ENCODE measurements at regions not wholly inside any gene's neighbourhood (a gene's known extent, or its start where the extent isn't known, plus 50 kb on each side); places are given as distances from the start of the nearest gene placed in this dataset.

DNA sequence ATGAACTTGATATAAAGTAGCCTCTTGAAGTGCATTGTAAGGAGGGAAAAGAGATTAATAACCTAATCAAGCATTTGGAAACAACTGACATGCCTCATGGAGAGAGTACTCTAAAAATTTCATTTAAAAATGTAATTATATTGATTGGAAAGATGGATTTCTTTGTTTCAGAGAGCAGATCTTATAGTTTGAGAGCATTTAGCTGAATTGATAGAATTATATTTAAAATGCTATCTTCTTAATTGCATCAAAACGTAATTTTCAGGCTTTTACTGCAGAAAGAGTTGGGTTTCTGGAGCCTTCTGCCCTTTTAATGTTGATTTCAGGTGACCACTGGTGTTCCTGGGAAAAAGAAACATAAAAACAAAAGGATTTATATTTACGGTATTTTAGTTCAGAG, 130.6 kb downstream of the EDN3 start:
- Mint-ChIP-seq H3K9me3 (peaks cover 4% of the 10 kb centered on the region), H3K27me3 (ENCODE audit: low read depth) (peaks cover 16% of the 10 kb centered on the region), H3K36me3 (no peaks in the 10 kb centered on the region), H3K27ac (no peak overlapping the region), H3K4me1 (peaks cover 4% of the 10 kb centered on the region), H3K4me3 (no peak overlapping the region)
- TF ChIP-seq, protein P1, sequence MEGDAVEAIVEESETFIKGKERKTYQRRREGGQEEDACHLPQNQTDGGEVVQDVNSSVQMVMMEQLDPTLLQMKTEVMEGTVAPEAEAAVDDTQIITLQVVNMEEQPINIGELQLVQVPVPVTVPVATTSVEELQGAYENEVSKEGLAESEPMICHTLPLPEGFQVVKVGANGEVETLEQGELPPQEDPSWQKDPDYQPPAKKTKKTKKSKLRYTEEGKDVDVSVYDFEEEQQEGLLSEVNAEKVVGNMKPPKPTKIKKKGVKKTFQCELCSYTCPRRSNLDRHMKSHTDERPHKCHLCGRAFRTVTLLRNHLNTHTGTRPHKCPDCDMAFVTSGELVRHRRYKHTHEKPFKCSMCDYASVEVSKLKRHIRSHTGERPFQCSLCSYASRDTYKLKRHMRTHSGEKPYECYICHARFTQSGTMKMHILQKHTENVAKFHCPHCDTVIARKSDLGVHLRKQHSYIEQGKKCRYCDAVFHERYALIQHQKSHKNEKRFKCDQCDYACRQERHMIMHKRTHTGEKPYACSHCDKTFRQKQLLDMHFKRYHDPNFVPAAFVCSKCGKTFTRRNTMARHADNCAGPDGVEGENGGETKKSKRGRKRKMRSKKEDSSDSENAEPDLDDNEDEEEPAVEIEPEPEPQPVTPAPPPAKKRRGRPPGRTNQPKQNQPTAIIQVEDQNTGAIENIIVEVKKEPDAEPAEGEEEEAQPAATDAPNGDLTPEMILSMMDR (IDR thresholded peaks at IDR 0.05; ENCODE audit: unreplicated experiment): no peak
- DNase-seq (ENCODE audit: low spot score in 2 of 2, unreplicated experiment in 2 of 2): no peak

DNA sequence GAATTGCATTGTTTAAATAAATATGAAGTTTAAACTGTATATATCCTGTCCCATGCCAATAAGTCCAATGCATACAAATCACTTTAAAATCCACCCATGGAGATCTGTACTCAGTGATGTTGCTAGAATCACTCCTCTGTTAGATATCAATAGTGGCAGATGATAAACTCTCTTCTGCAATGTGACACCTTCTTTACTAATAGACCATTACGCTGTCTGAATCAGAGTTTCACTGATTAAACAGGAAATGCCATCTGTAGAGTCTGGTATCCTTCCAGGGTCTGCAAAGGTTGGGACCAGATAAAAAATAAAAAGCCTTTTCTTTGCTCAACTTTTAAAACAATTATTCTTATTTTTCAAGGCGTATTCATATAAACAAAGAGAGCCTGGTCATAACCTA, 134.5 kb downstream of the EDN3 start:
- TF ChIP-seq, protein P1 (IDR thresholded peaks at IDR 0.05; ENCODE audit: unreplicated experiment): no peak

DNA sequence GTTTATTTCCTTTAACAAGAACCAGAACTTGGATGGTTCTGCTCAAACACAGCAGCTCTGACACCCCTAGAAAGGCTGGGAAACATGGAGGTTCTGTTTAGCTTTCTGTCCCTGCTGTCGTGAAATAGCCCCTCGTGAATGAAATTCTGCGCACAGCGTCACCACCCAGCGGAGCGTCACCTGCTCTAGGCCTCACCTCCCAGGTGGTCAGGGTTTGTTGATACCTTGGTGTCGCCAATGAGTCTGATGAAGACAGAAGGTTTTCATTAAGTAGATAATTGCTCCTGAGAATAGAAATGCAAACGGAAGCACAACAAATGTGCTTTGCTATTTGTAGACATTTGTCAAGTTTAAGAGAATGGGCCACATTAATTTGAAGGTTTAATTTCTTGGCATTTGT, 135.1 kb downstream of the EDN3 start:
- H3K27me3 Mint-ChIP-seq (ENCODE audit: low read depth): peaks cover 10% of the 10 kb centered on the region
- H3K27ac Mint-ChIP-seq: no peak overlapping the region
- H3K4me3 Mint-ChIP-seq: no peak overlapping the region
- no peaks in the 10 kb centered on the region for H3K36me3 Mint-ChIP-seq
- TF ChIP-seq, protein P1 (IDR thresholded peaks at IDR 0.05; ENCODE audit: unreplicated experiment): no peak
- DNase-seq (ENCODE audit: low spot score in 2 of 2, unreplicated experiment in 2 of 2): no peak
- peaks cover 18% of the 10 kb centered on the region for H3K4me1 Mint-ChIP-seq
- no peaks in the 10 kb centered on the region for H3K9me3 Mint-ChIP-seq

More for the DNA sequence above, 134.5 kb downstream of the EDN3 start:
- Mint-ChIP-seq H3K4me3 (no peak overlapping the region), H3K27ac (no peak overlapping the region), H3K4me1 (peaks cover 18% of the 10 kb centered on the region), H3K36me3 (no peaks in the 10 kb centered on the region), H3K27me3 (ENCODE audit: low read depth) (peaks cover 10% of the 10 kb centered on the region), H3K9me3 (no peaks in the 10 kb centered on the region)
- no peak for DNase-seq (ENCODE audit: low spot score in 2 of 2, unreplicated experiment in 2 of 2)

DNA sequence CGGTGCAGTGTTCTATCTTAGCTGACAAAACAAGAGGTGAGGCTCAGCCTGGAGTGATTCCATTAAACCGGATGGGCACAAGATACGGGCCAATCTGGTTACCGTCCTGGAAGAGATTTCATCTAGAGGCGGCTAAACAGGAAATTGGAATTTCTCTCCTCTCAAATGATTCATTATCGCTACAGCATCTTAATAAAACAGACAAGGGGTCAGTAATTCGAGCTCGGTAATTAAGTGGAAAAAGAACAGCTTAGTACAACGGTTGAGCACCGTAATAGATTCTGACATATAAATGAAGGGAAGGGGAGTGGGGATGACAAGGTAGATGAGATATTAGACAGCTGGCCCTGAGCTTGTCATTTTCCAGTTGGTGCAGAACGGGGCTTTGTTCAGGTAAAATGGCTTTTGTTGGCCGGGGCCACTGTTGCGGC, 137.2 kb downstream of the EDN3 start:
- TF ChIP-seq, protein P1 (IDR thresholded peaks at IDR 0.05; ENCODE audit: unreplicated experiment): no peak
- Mint-ChIP-seq H3K4me3 (no peak overlapping the region), H3K36me3 (no peaks in the 10 kb centered on the region), H3K27me3 (ENCODE audit: low read depth) (peaks cover 15% of the 10 kb centered on the region), H3K4me1 (peaks cover 24% of the 10 kb centered on the region), H3K27ac (no peak overlapping the region), H3K9me3 (no peaks in the 10 kb centered on the region)
- no peak for DNase-seq (ENCODE audit: low spot score in 2 of 2, unreplicated experiment in 2 of 2)

DNA sequence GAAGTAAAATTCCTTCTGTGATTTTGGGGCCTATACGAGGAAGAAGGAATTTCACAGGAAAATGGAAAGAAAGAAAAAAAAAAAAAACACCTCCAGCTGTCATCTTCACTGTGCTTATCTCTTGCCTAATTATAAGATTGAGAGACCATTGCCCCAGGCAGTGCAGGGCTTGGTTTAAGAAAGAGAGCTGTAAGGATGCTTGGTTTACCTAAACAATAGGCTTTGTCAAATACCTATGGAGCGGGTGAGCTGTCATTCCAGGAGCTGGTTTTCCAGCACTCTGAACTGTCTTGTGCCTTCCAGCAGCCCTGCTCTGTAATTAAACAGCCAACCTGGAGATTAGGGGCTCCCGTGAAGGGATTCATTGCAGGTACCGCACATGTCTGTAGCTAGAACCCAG, 137.8 kb downstream of the EDN3 start:
- no peaks in the 10 kb centered on the region for H3K9me3 Mint-ChIP-seq
- no peak overlapping the region for H3K27ac Mint-ChIP-seq
- no peaks in the 10 kb centered on the region for H3K36me3 Mint-ChIP-seq
- H3K4me3 Mint-ChIP-seq: no peak overlapping the region
- peaks cover 16% of the 10 kb centered on the region for H3K27me3 Mint-ChIP-seq (ENCODE audit: low read depth)
- TF ChIP-seq, protein P1 (IDR thresholded peaks at IDR 0.05; ENCODE audit: unreplicated experiment): no peak
- H3K4me1 Mint-ChIP-seq: peaks cover 30% of the 10 kb centered on the region
- no peak for DNase-seq (ENCODE audit: low spot score in 2 of 2, unreplicated experiment in 2 of 2)

DNA sequence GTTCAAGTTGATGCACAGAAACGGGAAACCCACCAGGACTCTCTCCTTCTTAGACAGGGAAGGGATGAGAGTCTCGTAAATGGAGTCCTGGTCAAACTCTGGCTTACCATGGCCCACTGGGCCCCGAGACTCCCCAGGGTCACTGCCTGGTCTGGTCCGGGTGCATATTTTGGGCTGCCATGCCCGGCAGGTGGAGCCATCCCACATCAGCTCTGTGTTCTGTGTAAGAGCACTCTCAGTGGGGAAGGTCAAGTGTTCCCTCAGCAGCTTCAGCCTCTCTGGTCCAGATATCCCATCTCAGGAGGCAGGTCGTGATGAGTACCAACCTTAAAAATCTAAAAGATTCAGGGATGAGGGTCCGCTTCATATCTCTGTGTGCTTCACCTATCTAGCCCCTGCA, 138.8 kb downstream of the EDN3 start:
- TF ChIP-seq, protein P1 (IDR thresholded peaks at IDR 0.05; ENCODE audit: unreplicated experiment): no peak

More for the DNA sequence above, 138.8 kb downstream of the EDN3 start:
- Mint-ChIP-seq H3K27me3 (ENCODE audit: low read depth) (peaks cover 23% of the 10 kb centered on the region), H3K4me1 (peaks cover 33% of the 10 kb centered on the region), H3K9me3 (no peaks in the 10 kb centered on the region), H3K36me3 (no peaks in the 10 kb centered on the region), H3K27ac (no peak overlapping the region), H3K4me3 (no peak overlapping the region)
- DNase-seq (ENCODE audit: low spot score in 2 of 2, unreplicated experiment in 2 of 2): no peak

All from mesothelial cell of epicardium (in vitro differentiated cells).